ENCODE measurements at regions not wholly inside any gene's neighbourhood (a gene's known extent, or its start where the extent isn't known, plus 50 kb on each side); places are given as distances from the start of the nearest gene placed in this dataset.

GRCh38 chr10:8967061-8967460 is 912.6 kb downstream of the GATA3 start:
- Histone ChIP-seq H3K36me3 (no peaks in the 10 kb centered on the region), H3K9me3 (peaks cover 0 to 6% of the 10 kb centered on the region in 2 donors), H3K27me3 (no peaks in the 10 kb centered on the region), H3K4me3 (no peak overlapping the region), H3K4me1 (no peaks in the 10 kb centered on the region), H3K27ac (no peak overlapping the region)
- TF ChIP-seq CTCF (IDR thresholded peaks at IDR 0.05): no peak
- ATAC-seq (no peak), DNase-seq (no peak)
- intact Hi-C loops (cut with DNase I): no loop called here

- Histone ChIP-seq H3K27ac (no peak overlapping the region), H3K4me1 (no peaks in the 10 kb centered on the region), H3K9me3 (no peaks in the 10 kb centered on the region), H3K4me3 (no peak overlapping the region), H3K27me3 (no peaks in the 10 kb centered on the region), H3K36me3 (no peaks in the 10 kb centered on the region)
- TF ChIP-seq CTCF (IDR thresholded peaks at IDR 0.05): no peak
- no peak for DNase-seq
- no peak for ATAC-seq
- intact Hi-C loops (cut with DNase I): no loop called here
These were observed 915.4 kb downstream of the GATA3 start for GRCh38 chr10:8969853-8970252.

GRCh38 chr10:8975535-8975934 is 921.0 kb downstream of the GATA3 start:
- intact Hi-C loops (cut with DNase I): no loop called here
- ATAC-seq (no peak), DNase-seq (no peak)
- TF ChIP-seq CTCF (IDR thresholded peaks at IDR 0.05): no peak
- Histone ChIP-seq H3K27ac (no peak overlapping the region), H3K36me3 (no peaks in the 10 kb centered on the region), H3K9me3 (no peaks in the 10 kb centered on the region), H3K27me3 (no peaks in the 10 kb centered on the region), H3K4me1 (no peaks in the 10 kb centered on the region), H3K4me3 (no peak overlapping the region)

- ATAC-seq (no peak), DNase-seq (no peak)
- H3K27ac ChIP-seq: no peak overlapping the region
- H3K27me3 ChIP-seq: no peaks in the 10 kb centered on the region
- H3K4me1 ChIP-seq: no peaks in the 10 kb centered on the region
- H3K36me3 ChIP-seq: no peaks in the 10 kb centered on the region
- no peak overlapping the region for H3K4me3 ChIP-seq
- intact Hi-C loops (cut with DNase I): no loop called here
- no peaks in the 10 kb centered on the region for H3K9me3 ChIP-seq
- no peak for TF ChIP-seq CTCF (IDR thresholded peaks at IDR 0.05)
These were observed 923.6 kb downstream of the GATA3 start for GRCh38 chr10:8978100-8978499.

- ATAC-seq (no peak), DNase-seq (no peak)
- no peak overlapping the region for H3K27ac ChIP-seq
- no peaks in the 10 kb centered on the region for H3K9me3 ChIP-seq
- H3K4me3 ChIP-seq: no peak overlapping the region
- intact Hi-C loops (cut with DNase I): no loop called here
- H3K36me3 ChIP-seq: no peaks in the 10 kb centered on the region
- no peak for TF ChIP-seq CTCF (IDR thresholded peaks at IDR 0.05)
- H3K4me1 ChIP-seq: no peaks in the 10 kb centered on the region
- no peaks in the 10 kb centered on the region for H3K27me3 ChIP-seq
These were observed 925.5 kb downstream of the GATA3 start for GRCh38 chr10:8979976-8980375.
